DOHH2 (cell line): ENCODE measurements at regions not wholly inside any gene's neighbourhood (a gene's known extent, or its start where the extent isn't known, plus 50 kb on each side); places are given as distances from the start of the nearest gene placed in this dataset.

Experiments used
- H3F3A ChIP-seq: fragments of 200-600 bp; sonication (generic), shearing (Covaris generic); 2 replicates; pipeline ENCODE4 v1.6.0; 2016; ENCODE audit warnings: antibody characterized with exemption, mild to moderate bottlenecking; ENCODE audit not compliant: control insufficient read depth, insufficient read depth
- H3K27ac ChIP-seq: fragments of 200-600 bp; sonication (generic); 2 replicates; pipeline ENCODE4 v1.5.1; 2014; ENCODE audit warnings: low read depth, mild to moderate bottlenecking, low read length, moderate library complexity
- H3K27me3 ChIP-seq: fragments of 200-600 bp; sonication (generic); 2 replicates; pipeline ENCODE4 v1.6.1; 2014; ENCODE audit warnings: mild to moderate bottlenecking, low read length, mixed read lengths; ENCODE audit not compliant: control insufficient read depth
- H3K36me3 ChIP-seq: fragments of 200-600 bp; sonication (generic); 2 replicates; pipeline ENCODE4 v1.6.1; 2014; ENCODE audit warnings: mild to moderate bottlenecking, low read length, moderate library complexity, mixed read lengths; ENCODE audit not compliant: control insufficient read depth
- H3K4me1 ChIP-seq: fragments of 200-600 bp; sonication (generic); 2 replicates; pipeline ENCODE4 v1.6.1; 2014; ENCODE audit warnings: mild to moderate bottlenecking, low read length, mixed read lengths; ENCODE audit not compliant: control insufficient read depth
- H3K4me2 ChIP-seq: fragments of 200-600 bp; sonication (generic); 2 replicates; pipeline ENCODE4 v1.6.0; 2014; ENCODE audit warnings: mild to moderate bottlenecking, low read length, moderate library complexity
- H3K4me3 ChIP-seq: fragments of 200-600 bp; sonication (generic); 2 replicates; pipeline ENCODE4 v1.5.1; 2014; ENCODE audit warnings: mild to moderate bottlenecking, low read length, mixed read lengths
- H3K79me2 ChIP-seq: fragments of 200-600 bp; sonication (generic); 2 replicates; pipeline ENCODE4 v1.6.1; 2014; ENCODE audit warnings: mild to moderate bottlenecking, low read length, mixed read lengths; ENCODE audit not compliant: control insufficient read depth
- H3K9me2 ChIP-seq: fragments of 200-600 bp; sonication (generic); replicated peaks from 2 replicates; pipeline ENCODE4 v1.6.1; 2014; ENCODE audit warnings: mild to moderate bottlenecking, low read length, mixed read lengths; ENCODE audit not compliant: control insufficient read depth
- H3K9me3 ChIP-seq: fragments of 200-600 bp; sonication (generic); 2 replicates; pipeline ENCODE4 v1.6.1; 2014; ENCODE audit warnings: antibody characterized with exemption, low read length, mixed read lengths; ENCODE audit not compliant: control insufficient read depth, insufficient read depth
- H4K20me1 ChIP-seq: fragments of 200-600 bp; sonication (generic); 2 replicates; pipeline ENCODE4 v1.6.0; 2014; ENCODE audit warnings: low read depth, mild to moderate bottlenecking, antibody characterized with exemption, low read length, moderate library complexity; ENCODE audit not compliant: control insufficient read depth, insufficient read depth
- CTCF ChIP-seq: fragments of 200-600 bp; sonication (generic); IDR thresholded peaks from one replicate; pipeline ENCODE4 v1.5.1; 2014; ENCODE audit warnings: antibody characterized with exemption, mild to moderate bottlenecking, low read depth, low read length; ENCODE audit not compliant: poor library complexity, severe bottlenecking
- EZH2phosphoT487 ChIP-seq: fragments of 200-600 bp; sonication (generic); IDR thresholded peaks from 2 replicates; pipeline ENCODE4 v1.6.1; 2017; ENCODE audit warnings: borderline replicate concordance, mild to moderate bottlenecking, antibody characterized with exemption, low read length, moderate library complexity, mixed read lengths

- no peaks in the 10 kb centered on the region for H3K79me2 ChIP-seq
- H3F3A ChIP-seq: no peaks in the 10 kb centered on the region
- H3K27ac ChIP-seq: no peak overlapping the region
- no peaks in the 10 kb centered on the region for H3K4me1 ChIP-seq
- H3K9me3 ChIP-seq: no peaks in the 10 kb centered on the region
- H3K27me3 ChIP-seq: no peaks in the 10 kb centered on the region
- no peaks in the 10 kb centered on the region for H3K36me3 ChIP-seq
- H3K9me2 ChIP-seq: no peaks in the 10 kb centered on the region
- H3K4me2 ChIP-seq: no peak overlapping the region
- no peak overlapping the region for H3K4me3 ChIP-seq
- H4K20me1 ChIP-seq: no peaks in the 10 kb centered on the region
- TF ChIP-seq EZH2phosphoT487: no peak
- no peak for TF ChIP-seq CTCF
These were observed 384.2 kb downstream of the EFNA5 start for GRCh38 chr5:107286447-107287098.

GRCh38 chr5:107285772-107286171 is 385.0 kb downstream of the EFNA5 start:
- Histone ChIP-seq H3F3A (no peaks in the 10 kb centered on the region), H3K27me3 (no peaks in the 10 kb centered on the region), H3K4me1 (no peaks in the 10 kb centered on the region), H3K4me2 (no peak overlapping the region), H4K20me1 (no peaks in the 10 kb centered on the region), H3K9me2 (no peaks in the 10 kb centered on the region), H3K79me2 (no peaks in the 10 kb centered on the region), H3K9me3 (no peaks in the 10 kb centered on the region), H3K4me3 (no peak overlapping the region), H3K36me3 (no peaks in the 10 kb centered on the region), H3K27ac (no peak overlapping the region)
- TF ChIP-seq CTCF (no peak), EZH2phosphoT487 (no peak)

GRCh38 chr5:107284822-107285525 is 385.8 kb downstream of the EFNA5 start:
- Histone ChIP-seq H3K9me2 (no peaks in the 10 kb centered on the region), H3F3A (no peaks in the 10 kb centered on the region), H4K20me1 (no peaks in the 10 kb centered on the region), H3K27ac (no peak overlapping the region), H3K4me2 (no peak overlapping the region), H3K79me2 (no peaks in the 10 kb centered on the region), H3K4me1 (no peaks in the 10 kb centered on the region), H3K4me3 (no peak overlapping the region), H3K36me3 (no peaks in the 10 kb centered on the region), H3K9me3 (no peaks in the 10 kb centered on the region), H3K27me3 (no peaks in the 10 kb centered on the region)
- TF ChIP-seq EZH2phosphoT487 (no peak), CTCF (no peak)
